GM12878 (cell line): ENCODE measurements at regions not wholly inside any gene's neighbourhood (a gene's known extent, or its start where the extent isn't known, plus 50 kb on each side); places are given as distances from the start of the nearest gene placed in this dataset.

Experiments
- ATAC-seq: fragments of 200-7000 bp; cut with Tn5 transposase; 3 replicates; pipeline ENCODE4 v1.9.1; 2020; ENCODE audit warnings: mild to moderate bottlenecking, moderate library complexity
- BruUV-seq: library from RNA; stranded (reverse); fragments of 400-500 nt; replicated peaks from 2 replicates; lab custom pipeline; 2021; lab: Mats Ljungman, UMichigan
- CTCF ChIA-PET: fragments of 300-600 bp; sonication (Branson Sonifier 250); formaldehyde crosslinking; extraction: SDS; loops from one replicate; lab custom pipeline; 2021; ENCODE audit warnings: inconsistent platforms; lab: Yijun Ruan, JAX
- POLR2A ChIA-PET: fragments of 350-600 bp; formaldehyde crosslinking; extraction: SDS; loops from one replicate; lab custom pipeline; 2021; ENCODE audit warnings: inconsistent platforms; lab: Charles Lee
- RAD21 ChIA-PET: fragments of 300-600 bp; sonication (Branson Sonifier 250); formaldehyde crosslinking; loops from one replicate; lab custom pipeline; 2023; ENCODE audit warnings: antibody characterized with exemption; ENCODE audit not compliant: unreplicated experiment; lab: Charles Lee
- SMC1A ChIA-PET: fragments of 300-600 bp; sonication (Branson Sonifier 250); formaldehyde crosslinking; loops from one replicate; lab custom pipeline; 2023; ENCODE audit not compliant: unreplicated experiment, uncharacterized antibody; lab: Charles Lee
- DNase-seq: peaks from one replicate; pipeline ENCODE4 v3.0.0-alpha.2; 2011; ENCODE audit warnings: low read depth, low spot score
- FAIRE-seq: peaks from 3 replicates; lab custom pipeline; 2011; peaks lifted over from hg19 to GRCh38; lab: Jason Lieb, UNC
- H2AFZ ChIP-seq: 2 replicates; pipeline ENCODE4 v1.6.0; 2011; ENCODE audit warnings: low read depth, low read length, control low read depth; ENCODE audit not compliant: control insufficient read depth
- H3K27ac ChIP-seq: 2 replicates; pipeline ENCODE4 v1.5.1; 2011; ENCODE audit warnings: control low read depth; ENCODE audit not compliant: control insufficient read depth, insufficient read depth
- H3K27me3 ChIP-seq, 2 experiments: replicated peaks in 1 of 2; 2 replicates each; pipeline versions ENCODE4 v1.6.0 to v1.6.1; 2011; ENCODE audit warnings: low read length in 1 of 2; ENCODE audit not compliant: control insufficient read depth in 2 of 2, insufficient read depth in 2 of 2
- H3K36me3 ChIP-seq, 2 experiments: 2 replicates each; pipeline ENCODE4 v1.5.1; 2011; ENCODE audit warnings: low read length in 1 of 2; ENCODE audit not compliant: control insufficient read depth in 2 of 2, insufficient read depth in 2 of 2
- H3K4me1 ChIP-seq: 2 replicates; pipeline ENCODE4 v1.6.1; 2011; ENCODE audit warnings: mild to moderate bottlenecking, low read length, moderate library complexity, mixed read lengths; ENCODE audit not compliant: control insufficient read depth, insufficient read depth
- H3K4me2 ChIP-seq: 2 replicates; pipeline ENCODE4 v1.6.0; 2011; ENCODE audit warnings: control low read depth; ENCODE audit not compliant: control insufficient read depth, insufficient read depth
- H3K4me3 ChIP-seq: fragments of 200-600 bp; sonication (generic); 2 replicates; pipeline ENCODE4 v1.5.1; 2016
- H3K79me2 ChIP-seq: 2 replicates; pipeline ENCODE4 v1.6.0; 2011; ENCODE audit warnings: low read length; ENCODE audit not compliant: control insufficient read depth, insufficient read depth
- H3K9ac ChIP-seq: 2 replicates; pipeline ENCODE4 v1.8.0; 2011; ENCODE audit warnings: low read length, control low read depth, mixed read lengths; ENCODE audit not compliant: control insufficient read depth, insufficient read depth
- H3K9me3 ChIP-seq: replicated peaks from 3 replicates; pipeline ENCODE4 v1.5.1; 2011; ENCODE audit warnings: mild to moderate bottlenecking, low read length; ENCODE audit not compliant: control insufficient read depth, insufficient read depth
- H4K20me1 ChIP-seq: 2 replicates; pipeline ENCODE4 v1.6.0; 2011; ENCODE audit not compliant: control insufficient read depth, insufficient read depth
- BMI1 ChIP-seq: fragments of 450-650 bp; IDR thresholded peaks from 2 replicates; pipeline ENCODE4 v1.6.1; 2016; ENCODE audit warnings: mild to moderate bottlenecking, moderate library complexity, borderline replicate concordance
- IKZF1 ChIP-seq: fragments of 450-650 bp; conservative IDR thresholded peaks from 2 replicates; pipeline ENCODE4 v1.6.1; 2017; ENCODE audit warnings: antibody characterized with exemption, mild to moderate bottlenecking
- NR2C2 ChIP-seq: IDR thresholded peaks from 2 replicates; pipeline ENCODE4 v1.6.1; 2011; ENCODE audit warnings: borderline replicate concordance, low read depth; ENCODE audit not compliant: control insufficient read depth, insufficient read length
- POLR2A ChIP-seq: IDR thresholded peaks from 2 replicates; pipeline ENCODE4 v1.6.1; 2011; ENCODE audit warnings: low read depth, mild to moderate bottlenecking, low read length
- RELA ChIP-seq: fragments of 450-650 bp; IDR thresholded peaks from 2 replicates; pipeline ENCODE4 v1.8.0; 2014; ENCODE audit warnings: borderline replicate concordance; ENCODE audit not compliant: partially characterized antibody
- SPI1 ChIP-seq: IDR thresholded peaks from 2 replicates; pipeline ENCODE4 v1.6.1; 2011; ENCODE audit warnings: low read depth, mild to moderate bottlenecking, low read length, moderate library complexity, borderline replicate concordance; ENCODE audit not compliant: insufficient read depth
- ZNF207 ChIP-seq: fragments of 450-650 bp; IDR thresholded peaks from 2 replicates; pipeline ENCODE4 v1.6.1; 2014; ENCODE audit warnings: antibody characterized with exemption, mild to moderate bottlenecking, borderline replicate concordance
- ZZZ3 ChIP-seq: IDR thresholded peaks from 2 replicates; pipeline ENCODE4 v1.6.1; 2011; ENCODE audit warnings: low read depth; ENCODE audit not compliant: control insufficient read depth, insufficient read length
- WGBS: methylation state at CpG from one replicate; pipeline ENCODE4 v1.1.6; 2016; ENCODE audit warnings: low lambda C conversion rate; ENCODE audit not compliant: insufficient replicate concordance, insufficient coverage; ENCODE audit errors: missing lambda C conversion rate; 5-methylcytosine and 5-hydroxymethylcytosine counted together
- in situ Hi-C: fragments of 300-500 bp; cut with MboI; formaldehyde crosslinking; loops from 9 replicates; pipeline ENCODE4 v1.14.3; 2018; ENCODE audit warnings: mixed read lengths
- intact Hi-C: fragments of 100-400 bp; cut with micrococcal nuclease; formaldehyde crosslinking; loops from one replicate; pipeline ENCODE4 v1.14.2; 2022; ENCODE audit not compliant: unreplicated experiment
- TF ChIP-seq, protein P1 (sequence below): fragments of 450-650 bp; IDR thresholded peaks from 2 replicates; pipeline ENCODE4 v1.6.1; 2017; ENCODE audit warnings: borderline replicate concordance
- TF ChIP-seq, protein P2 (sequence below): IDR thresholded peaks from 2 replicates; pipeline ENCODE4 v1.6.1; 2012; ENCODE audit warnings: improper control_type of control experiment, low read depth, low read length; ENCODE audit not compliant: insufficient replicate concordance

DNA sequence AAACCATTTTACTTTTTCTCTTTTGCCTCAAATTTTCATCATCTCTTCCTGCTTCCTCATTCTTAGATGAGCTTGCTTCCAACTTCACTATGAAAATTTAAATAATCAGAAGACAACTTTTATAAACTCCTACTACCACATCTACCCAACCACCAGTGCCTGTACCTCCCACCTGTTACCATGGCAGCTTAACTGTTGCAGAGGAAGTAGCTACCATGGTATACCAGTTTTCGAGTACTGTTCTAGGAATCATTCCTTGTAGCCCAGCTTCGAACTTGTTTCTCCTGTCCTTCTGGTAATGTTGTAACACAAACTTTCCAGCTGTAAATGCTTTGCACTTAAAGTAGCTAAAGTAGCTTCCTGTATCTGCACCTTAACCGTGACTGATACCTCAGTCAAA is 266.8 kb upstream of the NREP start:
- in situ Hi-C loops (no loop called here), intact Hi-C loops (loop anchor here (5.0 kb wide), 1 partner anchor 94 kb away; no protein-coding TSS in a partner anchor)
- Histone ChIP-seq H3K36me3 (no peaks in the 10 kb centered on the region), H3K4me2 (no peak overlapping the region), H4K20me1 (no peaks in the 10 kb centered on the region), H3K9me3 (no peaks in the 10 kb centered on the region; the same call in 2 of the 3 replicates), H3K4me1 (peaks cover 4% of the 10 kb centered on the region; the same call in 1 of the 2 replicates), H3K27ac (no peak overlapping the region), H3K79me2 (no peaks in the 10 kb centered on the region), H3K27me3 (no peaks in the 10 kb centered on the region), H2AFZ (no peak overlapping the region), H3K4me3 (no peak overlapping the region), H3K9ac (no peak overlapping the region)
- TF ChIP-seq IKZF1 (no peak), SPI1 (0 out of 2 replicates have a peak, but pooled peaks have one; percentile 24)
- WGBS, result 31% methylated on average over 3 of the region's 3 CpGs
- POLR2A ChIA-PET, result no interaction called here
- ATAC-seq (no peak), DNase-seq (no peak), FAIRE-seq (no peak)
- no TSS peak for BruUV-seq
- CTCF ChIA-PET, result interaction anchor here (0.6 to 1.4 kb wide), 5 partner anchors 14 to 492 kb away, joined by 3 read pairs; no protein-coding TSS in a partner anchor
- RAD21 ChIA-PET, result interaction anchor here (0.8 to 1.2 kb wide), 5 partner anchors 80 to 266 kb away, joined by 3 to 4 read pairs (median 3); no protein-coding TSS in a partner anchor
- SMC1A ChIA-PET, result interaction anchor here (0.8 to 4.0 kb wide), 17 partner anchors 9 to 769 kb away, joined by 3 to 23 read pairs (median 3); no protein-coding TSS in a partner anchor

DNA sequence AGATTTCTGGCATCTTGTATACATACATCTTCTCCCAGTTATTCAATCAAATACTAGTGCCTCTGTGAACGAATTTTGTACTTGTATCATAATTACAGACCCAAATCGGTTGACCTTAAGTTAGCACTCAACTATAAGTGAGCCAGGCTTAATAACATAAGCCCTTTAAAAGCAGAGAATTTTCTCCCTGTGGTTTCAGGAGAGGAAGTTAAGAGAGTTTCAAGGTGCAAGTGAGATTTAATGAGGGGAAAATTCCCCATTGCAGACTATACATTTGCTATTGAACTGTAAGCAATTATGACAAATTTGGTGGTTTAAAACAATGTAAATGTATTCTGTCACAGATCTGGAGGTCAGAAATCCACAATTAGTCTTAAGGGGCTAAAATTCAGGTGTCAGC is 261.9 kb upstream of the NREP start:
- Histone ChIP-seq H4K20me1 (no peaks in the 10 kb centered on the region), H3K27me3 (no peaks in the 10 kb centered on the region), H3K4me2 (no peak overlapping the region), H3K9me3 (no peaks in the 10 kb centered on the region), H3K4me1 (peaks cover 6% of the 10 kb centered on the region; the same call in 1 of the 2 replicates), H3K9ac (no peak overlapping the region), H3K4me3 (no peak overlapping the region), H3K27ac (no peak overlapping the region), H3K79me2 (no peaks in the 10 kb centered on the region), H3K36me3 (no peaks in the 10 kb centered on the region), H2AFZ (no peak overlapping the region)
- DNase-seq (peak; percentile 46), FAIRE-seq (peak; percentile 49), ATAC-seq (peak; percentile 84)
- ChIA-PET RAD21 (no interaction called here), POLR2A (no interaction called here), SMC1A (interaction anchor here (0.7 to 0.9 kb wide), 3 partner anchors 10 to 127 kb away, joined by 3 read pairs; no protein-coding TSS in a partner anchor), CTCF (interaction anchor here (1.1 kb wide), 1 partner anchor 128 kb away, joined by 3 read pairs; no protein-coding TSS in a partner anchor)
- in situ Hi-C loops, result no loop called here
- intact Hi-C loops, result loop anchor here (5.0 kb wide), 1 partner anchor 128 kb away; no protein-coding TSS in a partner anchor
- no TSS peak for BruUV-seq
- whole genome bisulfite sequencing, result 0% methylated on average over 2 of the region's 2 CpGs
- TF ChIP-seq ZNF207, result no peak
- no peak for TF ChIP-seq POLR2A
- TF ChIP-seq, protein P1, sequence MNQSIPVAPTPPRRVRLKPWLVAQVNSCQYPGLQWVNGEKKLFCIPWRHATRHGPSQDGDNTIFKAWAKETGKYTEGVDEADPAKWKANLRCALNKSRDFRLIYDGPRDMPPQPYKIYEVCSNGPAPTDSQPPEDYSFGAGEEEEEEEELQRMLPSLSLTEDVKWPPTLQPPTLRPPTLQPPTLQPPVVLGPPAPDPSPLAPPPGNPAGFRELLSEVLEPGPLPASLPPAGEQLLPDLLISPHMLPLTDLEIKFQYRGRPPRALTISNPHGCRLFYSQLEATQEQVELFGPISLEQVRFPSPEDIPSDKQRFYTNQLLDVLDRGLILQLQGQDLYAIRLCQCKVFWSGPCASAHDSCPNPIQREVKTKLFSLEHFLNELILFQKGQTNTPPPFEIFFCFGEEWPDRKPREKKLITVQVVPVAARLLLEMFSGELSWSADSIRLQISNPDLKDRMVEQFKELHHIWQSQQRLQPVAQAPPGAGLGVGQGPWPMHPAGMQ, result no peak
- peak; percentile 54; the same call in 1 of the 2 replicates for TF ChIP-seq SPI1
- TF ChIP-seq, protein P2, sequence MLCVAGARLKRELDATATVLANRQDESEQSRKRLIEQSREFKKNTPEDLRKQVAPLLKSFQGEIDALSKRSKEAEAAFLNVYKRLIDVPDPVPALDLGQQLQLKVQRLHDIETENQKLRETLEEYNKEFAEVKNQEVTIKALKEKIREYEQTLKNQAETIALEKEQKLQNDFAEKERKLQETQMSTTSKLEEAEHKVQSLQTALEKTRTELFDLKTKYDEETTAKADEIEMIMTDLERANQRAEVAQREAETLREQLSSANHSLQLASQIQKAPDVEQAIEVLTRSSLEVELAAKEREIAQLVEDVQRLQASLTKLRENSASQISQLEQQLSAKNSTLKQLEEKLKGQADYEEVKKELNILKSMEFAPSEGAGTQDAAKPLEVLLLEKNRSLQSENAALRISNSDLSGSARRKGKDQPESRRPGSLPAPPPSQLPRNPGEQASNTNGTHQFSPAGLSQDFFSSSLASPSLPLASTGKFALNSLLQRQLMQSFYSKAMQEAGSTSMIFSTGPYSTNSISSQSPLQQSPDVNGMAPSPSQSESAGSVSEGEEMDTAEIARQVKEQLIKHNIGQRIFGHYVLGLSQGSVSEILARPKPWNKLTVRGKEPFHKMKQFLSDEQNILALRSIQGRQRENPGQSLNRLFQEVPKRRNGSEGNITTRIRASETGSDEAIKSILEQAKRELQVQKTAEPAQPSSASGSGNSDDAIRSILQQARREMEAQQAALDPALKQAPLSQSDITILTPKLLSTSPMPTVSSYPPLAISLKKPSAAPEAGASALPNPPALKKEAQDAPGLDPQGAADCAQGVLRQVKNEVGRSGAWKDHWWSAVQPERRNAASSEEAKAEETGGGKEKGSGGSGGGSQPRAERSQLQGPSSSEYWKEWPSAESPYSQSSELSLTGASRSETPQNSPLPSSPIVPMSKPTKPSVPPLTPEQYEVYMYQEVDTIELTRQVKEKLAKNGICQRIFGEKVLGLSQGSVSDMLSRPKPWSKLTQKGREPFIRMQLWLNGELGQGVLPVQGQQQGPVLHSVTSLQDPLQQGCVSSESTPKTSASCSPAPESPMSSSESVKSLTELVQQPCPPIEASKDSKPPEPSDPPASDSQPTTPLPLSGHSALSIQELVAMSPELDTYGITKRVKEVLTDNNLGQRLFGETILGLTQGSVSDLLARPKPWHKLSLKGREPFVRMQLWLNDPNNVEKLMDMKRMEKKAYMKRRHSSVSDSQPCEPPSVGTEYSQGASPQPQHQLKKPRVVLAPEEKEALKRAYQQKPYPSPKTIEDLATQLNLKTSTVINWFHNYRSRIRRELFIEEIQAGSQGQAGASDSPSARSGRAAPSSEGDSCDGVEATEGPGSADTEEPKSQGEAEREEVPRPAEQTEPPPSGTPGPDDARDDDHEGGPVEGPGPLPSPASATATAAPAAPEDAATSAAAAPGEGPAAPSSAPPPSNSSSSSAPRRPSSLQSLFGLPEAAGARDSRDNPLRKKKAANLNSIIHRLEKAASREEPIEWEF, result no peak
- no peak for TF ChIP-seq NR2C2
- TF ChIP-seq ZZZ3, result no peak
- no peak for TF ChIP-seq RELA
- TF ChIP-seq BMI1, result peak; percentile 67
